HL-60 (cell line): ENCODE measurements at regions not wholly inside any gene's neighbourhood (a gene's known extent, or its start where the extent isn't known, plus 50 kb on each side); places are given as distances from the start of the nearest gene placed in this dataset.

Source experiments
- GABPA ChIP-seq: IDR thresholded peaks from 2 replicates; pipeline ENCODE4 v1.6.1; 2012; ENCODE audit warnings: low read depth
- TF ChIP-seq, protein P1 (sequence below): IDR thresholded peaks from one replicate; pipeline ENCODE4 v1.5.1; 2011; ENCODE audit warnings: low read length, control low read depth, inconsistent platforms; ENCODE audit not compliant: insufficient read depth

DNA sequence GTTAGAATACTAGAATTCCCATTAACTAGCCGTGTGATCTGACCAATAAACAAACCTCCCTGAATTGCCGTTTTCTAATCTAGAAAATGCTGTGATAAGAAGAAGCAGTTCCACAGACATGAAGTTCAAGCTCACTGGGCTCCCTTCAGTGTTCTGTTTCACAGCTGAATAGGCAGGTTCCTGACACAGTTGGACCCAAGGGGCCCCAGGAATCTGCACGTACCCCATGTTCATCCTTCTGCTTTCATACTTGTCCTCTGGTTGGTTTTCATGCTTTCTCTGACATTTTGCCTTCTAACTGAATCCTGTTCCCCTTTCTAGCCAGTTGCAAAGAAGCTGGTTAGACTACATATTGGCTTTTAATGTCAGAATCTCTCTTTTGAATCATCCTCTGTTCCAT is 374.1 kb upstream of the MAD2L1 start:
- TF ChIP-seq, protein P1, sequence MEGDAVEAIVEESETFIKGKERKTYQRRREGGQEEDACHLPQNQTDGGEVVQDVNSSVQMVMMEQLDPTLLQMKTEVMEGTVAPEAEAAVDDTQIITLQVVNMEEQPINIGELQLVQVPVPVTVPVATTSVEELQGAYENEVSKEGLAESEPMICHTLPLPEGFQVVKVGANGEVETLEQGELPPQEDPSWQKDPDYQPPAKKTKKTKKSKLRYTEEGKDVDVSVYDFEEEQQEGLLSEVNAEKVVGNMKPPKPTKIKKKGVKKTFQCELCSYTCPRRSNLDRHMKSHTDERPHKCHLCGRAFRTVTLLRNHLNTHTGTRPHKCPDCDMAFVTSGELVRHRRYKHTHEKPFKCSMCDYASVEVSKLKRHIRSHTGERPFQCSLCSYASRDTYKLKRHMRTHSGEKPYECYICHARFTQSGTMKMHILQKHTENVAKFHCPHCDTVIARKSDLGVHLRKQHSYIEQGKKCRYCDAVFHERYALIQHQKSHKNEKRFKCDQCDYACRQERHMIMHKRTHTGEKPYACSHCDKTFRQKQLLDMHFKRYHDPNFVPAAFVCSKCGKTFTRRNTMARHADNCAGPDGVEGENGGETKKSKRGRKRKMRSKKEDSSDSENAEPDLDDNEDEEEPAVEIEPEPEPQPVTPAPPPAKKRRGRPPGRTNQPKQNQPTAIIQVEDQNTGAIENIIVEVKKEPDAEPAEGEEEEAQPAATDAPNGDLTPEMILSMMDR, result no peak
- TF ChIP-seq GABPA, result no peak
